Upper lobe of left lung (tissue), 4 donors: ENCODE measurements at regions not wholly inside any gene's neighbourhood (a gene's known extent, or its start where the extent isn't known, plus 50 kb on each side); places are given as distances from the start of the nearest gene placed in this dataset.

Source experiments
- CTCF ChIP-seq, 6 experiments: fragments of 450-650 bp in 4 of 6; fragments of 200-600 bp in 2 of 6; sonication (generic) in 2 of 6; IDR thresholded peaks; one replicate each; pipeline ENCODE4 v1.5.1; 2016 to 2019; ENCODE audit warnings: antibody characterized with exemption in 6 of 6
- EP300 ChIP-seq, 4 donors: sonication (generic); formaldehyde crosslinking; IDR thresholded peaks; one replicate each; pipeline ENCODE4 v1.5.1; 2017; ENCODE audit warnings: antibody characterized with exemption in 4 of 4, control low read depth in 2 of 4
- POLR2A ChIP-seq, 4 donors: fragments of 450-650 bp; IDR thresholded peaks; one replicate each; pipeline ENCODE4 v1.5.1; 2016 to 2017; ENCODE audit warnings: antibody characterized with exemption in 4 of 4, mild to moderate bottlenecking in 2 of 4
- POLR2AphosphoS5 ChIP-seq, 2 donors: sonication (generic); formaldehyde crosslinking; IDR thresholded peaks; one replicate each; pipeline ENCODE4 v1.5.1; 2017; ENCODE audit warnings: antibody characterized with exemption in 2 of 2

GRCh38 chr4:181959121-181959520, 284.1 kb upstream of the TENM3 start:
- TF ChIP-seq CTCF (IDR thresholded peaks at IDR 0.05) (no peak), POLR2AphosphoS5 (IDR thresholded peaks at IDR 0.05) (no peak), EP300 (IDR thresholded peaks at IDR 0.05) (no peak), POLR2A (IDR thresholded peaks at IDR 0.05) (no peak)
